ENCODE measurements at regions not wholly inside any gene's neighbourhood (a gene's known extent, or its start where the extent isn't known, plus 50 kb on each side); places are given as distances from the start of the nearest gene placed in this dataset.
"Not testable (repeated sequence)": the region's sequence is repeated elsewhere in the genome, so short reads cannot be mapped to it uniquely, and the experiment has no call there.

DNA sequence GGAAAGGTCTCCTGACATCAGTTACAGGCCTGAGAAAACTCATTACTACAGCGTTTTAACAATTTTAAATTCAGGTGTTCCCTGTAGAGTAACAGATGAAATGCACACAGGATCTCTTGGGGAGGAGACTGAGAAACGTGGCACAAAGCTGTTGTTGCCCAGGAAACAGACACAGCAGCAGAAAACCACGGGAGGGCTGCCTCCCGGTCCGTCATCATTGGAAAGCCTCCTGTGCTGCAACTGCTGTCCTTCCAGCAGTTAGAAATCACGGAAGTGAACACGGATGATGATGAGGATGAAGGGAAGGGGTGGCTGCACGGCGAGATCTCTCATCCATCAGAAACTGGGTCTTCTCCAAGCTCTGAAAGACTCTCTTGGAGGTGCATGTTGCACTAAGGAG is 94.6 kb upstream of the RNF32 start:
- DNase-seq: peak; percentile 34

DNA sequence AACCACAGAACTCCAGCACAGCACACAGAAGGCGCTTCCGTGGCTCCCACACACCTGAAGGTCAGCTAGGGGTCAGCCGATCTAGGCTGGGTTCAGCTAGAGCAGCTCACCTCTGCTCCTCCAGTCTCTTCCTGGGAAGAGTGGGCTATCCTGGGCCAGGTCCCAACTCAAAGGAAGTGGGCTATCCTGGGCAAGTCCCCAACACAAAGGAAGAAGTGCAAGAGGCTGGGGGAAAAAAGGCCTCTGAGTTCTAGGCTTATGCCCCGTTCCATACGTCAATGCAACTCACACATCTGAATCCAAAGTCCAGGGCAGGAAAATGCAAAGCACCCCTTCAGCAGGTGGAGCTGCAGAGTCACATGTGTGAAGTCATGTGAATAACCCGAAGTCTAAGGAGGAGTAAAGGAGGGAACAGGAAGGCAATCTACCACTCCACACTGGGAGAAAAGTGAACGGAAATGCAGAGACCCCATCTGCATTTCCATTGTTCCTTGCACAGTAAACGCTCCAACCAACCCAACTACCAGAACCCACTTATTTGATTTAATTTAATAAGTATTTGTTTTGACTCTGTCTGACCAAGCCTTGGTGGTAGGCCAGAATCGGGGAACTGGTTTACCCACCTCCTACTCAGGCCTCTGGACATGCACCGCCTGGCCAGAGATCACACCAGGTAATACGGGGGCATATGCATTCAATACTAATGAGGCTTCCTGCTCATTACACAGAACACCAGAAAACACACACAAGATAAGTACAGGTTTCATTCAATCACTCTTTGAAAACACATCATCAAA is 95.5 kb upstream of the RNF32 start:
- DNase-seq: no peak

DNA sequence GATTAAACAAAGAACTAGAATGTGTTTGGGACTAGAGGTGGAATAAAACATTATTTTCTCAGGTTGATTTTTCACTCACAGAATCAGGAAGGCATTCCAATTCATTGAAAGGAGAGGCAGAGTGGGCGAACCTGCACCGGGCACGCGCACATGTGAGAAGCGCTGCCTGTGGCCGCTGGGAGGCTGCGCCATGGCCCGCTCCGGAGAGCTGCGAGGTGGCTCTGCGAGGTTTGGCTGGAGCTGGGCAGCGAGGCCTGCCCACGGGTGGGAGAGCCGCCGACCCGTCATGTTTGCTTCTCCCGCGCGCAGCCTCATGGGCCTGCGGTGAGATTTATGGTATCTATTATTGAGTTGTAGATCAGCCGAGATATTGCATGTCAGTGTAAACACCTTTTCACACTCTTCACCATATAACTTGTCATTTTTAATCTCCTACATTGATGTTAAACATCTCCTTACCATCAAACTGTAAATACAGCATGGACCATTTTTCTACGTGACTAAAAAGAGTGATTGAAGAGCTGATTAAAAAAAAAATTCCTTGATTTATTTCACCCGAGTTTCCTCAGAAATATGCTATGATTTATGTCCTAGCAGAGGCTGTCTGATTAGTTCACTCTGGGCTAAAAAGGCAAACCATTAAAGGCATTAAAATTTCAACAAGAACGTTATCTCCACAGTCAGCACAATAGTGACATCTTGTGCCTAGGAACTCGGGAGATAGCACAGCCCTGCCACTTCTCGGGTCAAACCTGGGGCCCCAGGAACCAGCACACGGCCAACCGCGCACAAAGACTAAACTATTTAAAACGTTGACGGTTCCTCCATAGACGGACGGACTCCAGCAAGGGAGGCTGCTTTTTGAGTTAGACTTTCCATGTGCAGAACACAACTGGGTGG is 96.6 kb upstream of the RNF32 start:
- no peak for DNase-seq

DNA sequence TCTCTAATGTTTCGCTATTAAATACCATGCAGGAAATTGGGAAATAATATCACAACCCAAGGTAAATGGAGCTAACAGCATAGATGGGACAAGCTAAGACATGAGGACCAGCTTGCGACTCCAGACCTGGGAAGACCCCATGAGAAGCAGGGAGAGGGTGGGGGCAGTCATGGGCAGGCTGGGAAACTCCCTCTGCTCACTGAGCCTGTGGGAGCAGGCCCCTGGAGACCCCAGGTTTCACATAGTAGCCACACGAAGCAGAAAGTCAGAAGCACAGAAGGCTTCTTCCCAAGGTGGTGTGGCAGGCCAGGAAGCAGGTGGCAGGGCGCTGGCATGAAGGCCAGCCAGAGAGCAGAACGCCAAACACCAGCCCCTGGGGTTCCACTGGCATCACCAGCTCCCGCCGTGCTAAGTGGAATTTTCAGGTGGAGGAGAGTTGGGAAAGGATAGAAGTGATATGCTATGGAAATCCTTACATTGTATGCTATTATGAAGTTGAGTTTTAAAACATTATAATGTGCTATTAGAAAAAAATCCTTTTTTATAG is 99.9 kb upstream of the RNF32 start:
- no peak for DNase-seq

DNA sequence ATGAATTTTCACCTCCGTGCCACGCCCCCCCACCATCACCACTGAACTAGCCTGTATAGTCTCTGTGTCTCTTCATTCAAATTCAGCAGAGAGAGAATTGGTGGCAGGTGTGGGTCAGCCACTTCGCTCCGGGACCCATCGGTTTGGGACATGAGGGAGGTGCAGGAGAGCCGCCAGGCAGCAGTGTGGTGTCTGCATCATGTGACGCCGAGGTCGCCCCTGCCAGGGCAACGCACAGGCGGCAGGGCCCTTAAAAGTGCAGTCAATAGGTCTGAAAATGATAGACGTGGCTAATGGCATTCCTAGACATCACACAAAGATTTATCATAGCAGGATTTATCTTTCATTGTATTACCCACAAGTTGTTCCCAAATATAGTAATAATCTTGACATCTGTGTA is 100.6 kb upstream of the RNF32 start:
- no peak for DNase-seq

DNA sequence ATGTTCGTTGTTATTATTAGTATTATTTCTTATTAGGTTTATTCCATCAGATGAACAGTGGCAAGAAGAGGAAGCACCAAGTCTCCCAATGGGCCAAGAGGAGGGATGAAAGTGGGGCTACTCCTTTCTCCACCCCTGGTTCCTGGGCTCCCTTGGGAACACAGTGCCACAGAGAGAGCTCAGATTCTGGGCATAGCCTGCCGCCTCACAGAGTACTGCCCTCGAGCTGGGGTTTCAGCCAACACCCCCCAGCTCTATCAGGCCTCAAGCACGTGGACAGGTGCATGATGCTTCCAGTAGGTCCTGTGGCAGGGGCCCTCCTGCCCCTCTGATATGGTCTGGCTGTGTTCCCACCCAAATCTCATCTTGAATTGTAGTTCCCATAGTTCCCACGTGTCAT is 103.6 kb upstream of the RNF32 start:
- DNase-seq: no peak

DNA sequence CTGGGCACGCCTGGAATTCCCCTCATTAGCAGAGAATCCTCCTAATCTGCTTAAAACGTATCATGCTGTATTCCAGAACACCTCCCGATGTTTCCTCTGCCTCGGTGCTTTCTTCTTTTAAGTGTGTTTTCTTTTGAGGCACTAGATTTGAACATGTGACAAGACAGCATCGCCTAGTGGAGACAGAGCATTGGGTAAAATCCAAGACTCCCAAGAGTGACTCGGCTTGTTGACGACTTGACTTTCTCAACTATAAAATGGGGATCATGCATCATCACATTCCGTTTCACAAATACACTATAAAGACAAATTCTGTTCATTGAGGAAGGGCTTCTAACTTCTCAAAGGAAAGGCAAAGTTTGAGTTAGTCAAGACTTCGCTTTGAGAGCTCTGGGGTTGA is 105.6 kb upstream of the RNF32 start:
- DNase-seq: no peak

DNA sequence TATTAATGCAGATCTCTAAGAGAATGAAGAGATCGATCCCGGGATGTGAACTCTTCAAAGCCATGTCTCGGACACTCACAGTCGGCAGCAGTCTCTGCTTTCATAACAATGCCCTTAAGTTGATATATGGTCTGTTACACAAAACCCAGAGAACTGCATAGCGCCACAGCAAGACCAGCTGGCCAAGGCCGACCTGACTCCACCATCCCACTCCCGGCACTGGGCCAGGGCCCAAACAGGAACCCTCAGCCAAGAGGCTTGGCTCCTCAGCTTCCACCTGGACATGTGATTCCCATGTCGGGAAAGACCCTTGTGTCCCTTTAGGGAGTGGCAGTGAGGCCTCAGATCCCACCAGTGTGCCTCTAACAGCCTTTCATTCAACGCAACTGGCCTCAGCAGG is 106.6 kb upstream of the RNF32 start:
- no peak for DNase-seq

DNA sequence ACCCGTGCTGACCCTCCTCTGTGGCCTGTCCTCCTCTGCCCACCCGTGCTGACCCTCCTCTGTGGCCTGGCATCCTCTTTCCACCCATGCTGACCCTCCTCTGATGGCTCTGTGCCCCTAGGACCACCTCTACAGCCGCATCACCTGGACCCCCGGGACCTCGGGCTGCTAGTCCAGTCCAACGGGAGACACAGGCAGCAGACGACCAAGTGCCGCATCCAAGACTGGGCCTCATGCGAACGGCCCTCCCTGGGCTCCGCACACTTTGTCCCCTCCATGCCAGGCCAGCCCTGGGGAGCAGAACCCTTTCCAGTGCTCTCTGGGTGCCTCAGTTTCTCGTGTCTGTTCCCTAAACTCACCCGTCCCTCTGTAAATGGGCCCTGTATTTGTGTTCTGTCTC is 107.2 kb upstream of the RNF32 start:
- DNase-seq: no peak

DNA sequence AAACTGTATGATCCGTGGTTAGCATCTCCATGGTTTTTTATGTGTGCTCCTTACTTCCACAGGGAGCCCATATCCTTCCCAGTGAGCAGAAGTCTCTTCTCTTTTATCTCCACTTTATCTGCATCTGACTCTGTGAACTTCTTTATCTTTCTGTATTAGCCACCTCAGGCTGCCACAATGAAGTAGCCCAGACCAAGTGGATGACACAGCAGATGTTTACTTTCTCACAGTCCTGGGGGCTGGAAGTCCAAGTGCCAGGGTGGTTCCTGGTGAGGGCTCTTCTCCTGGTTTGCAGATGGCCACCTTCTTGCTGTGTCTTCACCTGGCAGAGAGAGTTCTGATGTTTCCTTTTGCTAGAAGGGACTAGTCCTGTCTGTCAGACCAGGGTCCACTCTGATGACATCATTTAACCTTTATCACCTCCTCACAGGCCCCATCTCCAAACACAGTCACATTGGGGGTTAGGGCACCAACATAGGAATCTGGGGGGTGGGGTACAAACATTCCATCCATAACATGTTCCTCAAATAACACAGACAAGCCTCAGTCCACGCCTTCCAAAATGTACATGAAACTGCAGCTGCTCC is 108.5 kb upstream of the RNF32 start:
- DNase-seq: no peak

DNA sequence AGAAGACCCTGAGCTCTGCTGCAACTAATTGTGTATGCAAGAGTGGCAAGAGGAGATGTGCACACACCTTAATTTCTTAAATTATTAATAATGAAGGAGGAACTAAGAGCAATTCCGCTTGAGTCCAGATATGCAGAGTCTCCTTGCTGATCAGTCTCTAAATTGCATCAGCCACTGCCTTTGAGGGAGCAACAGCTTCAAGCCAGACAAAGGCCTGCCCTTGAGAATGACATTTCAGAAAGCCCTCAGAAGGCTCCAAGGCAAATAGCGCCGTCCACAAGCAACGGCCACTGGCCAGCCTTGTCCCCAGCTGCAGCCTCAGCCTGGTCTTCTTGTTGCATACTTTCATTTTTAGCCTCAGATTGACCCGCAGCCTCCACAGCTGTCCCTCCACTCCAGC is 110.6 kb upstream of the RNF32 start:
- DNase-seq: no peak

DNA sequence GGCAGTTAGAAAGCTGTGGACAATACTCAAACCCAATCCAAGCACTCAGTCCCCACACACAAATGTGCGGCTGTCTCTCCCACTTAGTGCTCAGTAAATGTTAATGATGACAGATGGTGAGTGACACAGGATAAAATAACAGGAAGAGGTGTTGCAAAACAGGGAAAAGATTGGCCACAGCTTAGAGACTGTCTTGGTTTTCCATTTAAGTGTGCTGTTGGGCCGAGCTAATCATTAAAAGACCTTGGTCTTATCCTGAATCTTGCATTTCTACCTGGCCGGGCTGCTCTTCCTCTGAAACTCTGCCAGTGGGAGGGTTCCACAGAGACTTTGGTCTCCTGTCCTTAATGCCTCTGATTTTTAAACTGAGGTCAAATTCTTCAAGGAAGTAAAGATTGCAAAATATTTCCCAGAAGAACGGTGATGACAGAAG is 113.1 kb upstream of the RNF32 start:
- no peak for DNase-seq

DNA sequence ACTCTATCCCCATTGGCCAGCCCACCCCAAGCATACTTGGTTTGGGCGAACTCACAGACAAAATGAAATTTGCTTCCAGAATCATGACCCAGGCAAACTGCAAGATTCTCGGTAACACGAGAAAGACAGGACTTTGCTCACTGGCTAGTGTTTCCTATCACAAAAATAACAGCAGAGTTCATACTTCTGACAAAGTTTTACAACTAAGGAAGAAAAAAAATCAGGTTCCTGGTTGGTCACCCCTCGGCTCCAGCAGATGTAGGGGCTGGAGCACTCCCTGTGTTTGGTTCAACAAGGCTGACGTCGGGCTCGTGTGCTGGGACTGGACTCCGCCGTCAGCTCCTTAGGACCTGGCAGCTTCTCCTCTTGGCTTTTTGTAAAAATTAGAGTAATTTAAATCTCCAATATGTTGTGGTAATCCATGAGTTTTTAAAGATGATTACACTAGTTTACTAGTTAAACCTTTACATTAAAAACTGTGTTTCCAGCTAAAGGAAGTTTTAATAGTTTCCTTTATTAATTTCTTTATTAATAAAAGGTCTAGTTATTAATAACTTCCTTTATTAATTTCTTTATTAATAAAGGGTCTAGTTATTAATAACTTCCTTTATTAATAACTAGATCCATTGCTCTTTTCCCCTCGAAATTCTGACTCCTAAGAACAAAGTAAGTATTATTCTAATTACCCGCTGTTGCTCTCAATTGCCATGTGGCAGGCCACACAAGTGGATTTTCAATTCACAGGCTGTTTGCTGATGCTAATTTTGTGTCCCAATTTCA is 115.6 kb upstream of the RNF32 start:
- no peak for DNase-seq

DNA sequence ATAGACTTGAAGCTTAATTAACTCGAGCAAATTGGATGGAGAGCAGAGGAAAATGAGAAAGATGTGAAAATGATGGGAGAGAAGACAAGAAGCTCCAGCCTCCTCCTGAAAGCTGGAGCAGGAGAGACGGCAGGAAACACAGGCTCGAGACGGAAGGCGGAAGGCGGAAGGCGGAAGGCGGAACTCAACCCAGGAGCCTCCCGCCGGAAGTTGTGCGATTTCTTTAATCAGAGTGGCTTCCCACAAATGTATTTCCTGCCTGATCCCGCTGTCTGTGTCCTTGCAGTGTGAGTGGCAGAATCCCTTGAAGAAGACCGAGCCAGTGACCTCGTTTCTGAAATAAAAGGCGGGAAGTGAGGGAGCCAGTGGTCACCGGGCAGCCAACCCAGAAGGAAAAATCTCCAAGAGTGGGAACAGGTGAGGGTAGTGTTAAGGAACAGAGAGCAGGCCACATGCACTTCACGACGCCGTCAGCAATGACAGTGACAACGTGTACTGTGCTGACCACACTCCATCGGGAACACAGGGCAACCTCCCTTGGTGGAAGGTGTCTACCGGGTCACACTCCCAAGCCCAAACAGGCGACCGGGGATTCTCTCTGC is 117.0 kb upstream of the RNF32 start:
- DNase-seq: no peak

DNA sequence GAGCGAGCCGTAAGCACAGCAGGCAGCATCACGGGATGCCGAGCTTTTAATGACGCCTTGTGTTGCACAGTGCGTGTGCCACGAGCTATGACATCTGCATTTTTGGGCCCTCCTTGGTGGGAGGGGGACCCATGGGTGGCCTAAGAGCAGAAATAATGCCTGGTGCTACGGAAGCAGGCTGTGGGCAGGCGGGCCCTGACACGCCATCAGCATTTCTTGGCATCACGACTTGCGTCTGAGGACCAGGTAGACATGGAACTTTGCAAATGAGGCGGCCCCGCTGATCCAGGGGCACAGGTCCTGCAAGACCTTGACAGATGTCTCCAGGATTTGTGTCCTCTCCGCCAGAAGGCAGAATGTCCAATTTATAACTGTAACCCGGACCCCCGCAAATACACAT is 117.8 kb upstream of the RNF32 start:
- DNase-seq: no peak

DNA sequence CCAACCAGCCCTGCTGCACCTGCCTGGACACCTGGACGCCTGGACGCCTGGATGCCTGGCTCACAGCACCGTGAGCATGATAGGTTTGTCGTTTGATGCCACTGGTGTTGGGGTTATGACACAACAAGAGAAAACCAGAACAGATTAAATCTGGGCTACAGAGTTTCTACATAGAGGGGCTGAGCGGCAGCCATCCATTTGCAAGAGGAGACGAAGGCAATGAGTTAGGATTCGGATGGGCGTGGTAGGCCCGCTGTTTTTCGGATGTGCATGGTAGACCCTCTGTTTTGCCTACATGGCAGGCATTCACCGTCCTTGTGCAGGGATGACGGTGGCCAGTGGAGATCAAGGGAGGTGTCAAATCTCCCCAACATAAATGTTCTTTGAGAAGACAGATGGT is 121.5 kb upstream of the RNF32 start:
- DNase-seq: no peak

DNA sequence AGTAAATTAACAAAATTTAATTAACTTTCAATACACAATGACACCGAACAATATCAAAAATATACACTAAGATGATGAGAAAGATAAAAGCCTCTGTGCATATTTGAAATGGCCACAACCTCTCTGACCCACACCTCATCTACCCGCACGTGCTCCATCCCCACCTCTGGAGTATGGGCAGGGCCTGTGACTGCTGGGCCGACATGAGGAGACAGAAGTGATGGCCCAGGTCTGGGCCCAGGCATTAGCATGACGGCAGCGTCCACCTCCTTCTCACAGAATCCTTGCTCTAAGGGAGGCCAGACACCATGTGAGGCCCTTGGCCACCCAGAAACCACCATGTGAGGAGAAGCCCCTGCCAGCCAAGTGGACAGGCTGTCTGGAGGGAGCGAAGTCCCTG is 122.1 kb upstream of the RNF32 start:
- DNase-seq: no peak

DNA sequence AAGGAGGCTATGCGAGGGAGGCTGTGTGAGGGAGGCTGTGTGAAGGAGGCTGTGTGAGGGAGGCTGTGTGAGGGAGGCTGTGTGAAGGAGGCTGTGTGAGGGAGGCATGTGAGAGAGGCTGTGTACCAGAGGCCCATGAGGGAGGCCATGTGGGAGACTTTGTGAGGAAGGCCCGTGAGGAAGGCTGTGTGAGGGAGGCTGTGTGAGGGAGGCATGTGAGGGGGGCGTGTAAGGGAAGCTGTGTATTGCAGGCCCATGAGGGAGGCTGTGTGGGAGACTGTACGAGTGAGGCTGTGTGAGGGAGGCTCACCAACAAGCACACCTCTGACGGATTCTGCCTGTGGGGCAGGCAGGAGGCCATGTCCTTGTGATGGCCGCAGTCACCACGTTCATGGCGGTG is 122.7 kb upstream of the RNF32 start:
- DNase-seq: not testable (repeated sequence)

DNA sequence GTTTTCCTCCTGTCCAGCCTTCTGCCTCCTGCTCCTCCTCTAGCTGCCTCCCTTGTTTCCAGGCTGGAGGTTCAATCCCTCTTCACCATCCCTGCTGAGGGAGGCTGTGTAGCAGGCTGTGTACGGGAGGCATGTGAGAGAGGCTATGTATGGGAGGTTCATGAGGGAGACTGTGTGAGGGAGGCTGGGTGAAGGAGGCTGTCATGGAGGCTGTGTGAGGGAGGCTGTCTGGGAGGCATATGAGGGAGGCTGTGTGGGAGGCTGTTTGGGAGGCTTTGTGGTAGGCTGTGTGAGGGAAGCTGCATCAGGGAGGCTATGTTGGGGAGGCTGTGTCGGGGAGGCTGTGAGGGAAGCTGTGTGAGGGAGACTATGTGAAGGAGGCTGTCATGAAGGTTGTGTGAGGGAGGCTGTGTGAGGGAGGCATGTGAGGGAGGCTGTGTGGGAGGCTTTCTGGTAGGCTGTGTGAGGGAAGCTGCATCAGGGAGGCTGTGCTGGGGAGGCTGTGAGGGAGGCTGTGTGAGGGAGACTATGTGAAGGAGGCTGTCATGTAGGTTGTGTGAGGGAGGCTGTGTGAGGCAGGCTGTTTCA is 123.7 kb upstream of the RNF32 start:
- no peak for DNase-seq

DNA sequence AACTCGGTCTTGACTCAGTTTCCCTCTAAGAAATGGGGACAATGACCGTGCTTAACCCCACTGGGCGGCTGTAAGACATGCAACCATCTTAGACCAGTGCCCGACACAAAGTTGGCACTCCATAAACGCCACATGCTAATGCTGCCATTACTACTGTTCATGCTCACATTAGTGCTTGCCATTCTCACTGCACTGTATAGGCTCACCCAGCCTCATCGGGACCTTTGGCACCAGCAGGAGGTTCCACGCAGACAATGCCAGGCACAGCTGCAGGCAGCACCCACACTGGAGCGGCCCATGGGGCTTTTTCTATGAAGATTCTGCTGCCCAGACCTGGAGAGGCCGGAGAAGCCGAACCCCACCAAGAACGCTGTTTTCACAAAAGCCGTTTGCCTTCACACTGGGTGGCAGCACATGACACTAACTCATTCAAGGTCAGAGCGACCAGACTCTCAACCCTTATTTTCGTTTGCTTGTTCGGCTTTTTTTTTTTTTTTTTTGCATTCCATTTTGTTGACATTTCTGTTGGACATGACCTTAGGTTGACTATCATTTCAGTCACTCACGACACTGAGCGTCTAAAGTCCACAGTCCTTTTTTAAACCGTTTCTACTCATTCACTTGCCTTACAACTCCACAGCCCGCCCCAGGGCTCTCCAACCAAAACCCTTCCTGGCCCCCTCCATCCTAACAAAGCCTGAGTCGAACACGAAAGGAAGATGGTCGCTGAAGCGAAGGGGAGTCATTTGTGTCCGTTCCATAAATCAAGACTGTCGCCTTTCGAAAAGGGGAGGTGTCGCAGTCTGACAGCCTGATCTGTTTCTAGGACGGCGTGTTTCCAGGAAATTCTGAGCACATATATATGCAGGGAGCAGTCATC is 124.4 kb upstream of the RNF32 start:
- DNase-seq: peak; percentile 3

DNA sequence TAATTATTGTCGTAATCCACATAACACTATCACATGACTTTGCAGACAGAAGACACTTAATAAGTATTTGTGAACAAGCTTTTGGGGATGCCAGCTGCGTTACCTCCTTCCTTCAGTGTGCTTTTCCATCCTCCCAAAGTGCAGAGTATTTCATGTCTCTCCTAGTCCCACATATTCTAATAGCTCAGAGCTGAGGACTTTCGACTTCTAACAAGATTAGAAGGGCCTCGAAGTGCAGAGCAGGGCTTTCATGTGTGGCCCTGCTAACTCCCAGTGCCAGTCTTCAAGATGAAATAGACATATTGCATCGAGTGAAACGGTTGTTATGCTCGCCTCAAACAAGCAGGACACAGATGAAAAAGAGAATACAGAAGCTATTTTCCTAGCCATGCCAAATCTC is 125.7 kb upstream of the RNF32 start:
- no peak for DNase-seq
